GM12878 (cell line): ENCODE measurements at regions not wholly inside any gene's neighbourhood (a gene's known extent, or its start where the extent isn't known, plus 50 kb on each side); places are given as distances from the start of the nearest gene placed in this dataset.
A peak's percentile ranks its signal among the peaks of the same experiment; 100 is the strongest.

Experiments used
- ATAC-seq: fragments of 200-7000 bp; cut with Tn5 transposase; 3 replicates; pipeline ENCODE4 v1.9.1; 2020; ENCODE audit warnings: mild to moderate bottlenecking, moderate library complexity
- BruUV-seq: library from RNA; stranded (reverse); fragments of 400-500 nt; replicated peaks from 2 replicates; lab custom pipeline; 2021; lab: Mats Ljungman, UMichigan
- CTCF ChIA-PET: fragments of 300-600 bp; sonication (Branson Sonifier 250); formaldehyde crosslinking; extraction: SDS; loops from one replicate; lab custom pipeline; 2021; ENCODE audit warnings: inconsistent platforms; lab: Yijun Ruan, JAX
- POLR2A ChIA-PET: fragments of 350-600 bp; formaldehyde crosslinking; extraction: SDS; loops from one replicate; lab custom pipeline; 2021; ENCODE audit warnings: inconsistent platforms; lab: Charles Lee
- RAD21 ChIA-PET: fragments of 300-600 bp; sonication (Branson Sonifier 250); formaldehyde crosslinking; loops from one replicate; lab custom pipeline; 2023; ENCODE audit warnings: antibody characterized with exemption; ENCODE audit not compliant: unreplicated experiment; lab: Charles Lee
- SMC1A ChIA-PET: fragments of 300-600 bp; sonication (Branson Sonifier 250); formaldehyde crosslinking; loops from one replicate; lab custom pipeline; 2023; ENCODE audit not compliant: unreplicated experiment, uncharacterized antibody; lab: Charles Lee
- DNase-seq: peaks from one replicate; pipeline ENCODE4 v3.0.0-alpha.2; 2011; ENCODE audit warnings: low read depth, low spot score
- FAIRE-seq: peaks from 3 replicates; lab custom pipeline; 2011; peaks lifted over from hg19 to GRCh38; lab: Jason Lieb, UNC
- H2AFZ ChIP-seq: 2 replicates; pipeline ENCODE4 v1.6.0; 2011; ENCODE audit warnings: low read depth, low read length, control low read depth; ENCODE audit not compliant: control insufficient read depth
- H3K27ac ChIP-seq: 2 replicates; pipeline ENCODE4 v1.5.1; 2011; ENCODE audit warnings: control low read depth; ENCODE audit not compliant: control insufficient read depth, insufficient read depth
- H3K27me3 ChIP-seq, 2 experiments: replicated peaks in 1 of 2; 2 replicates each; pipeline versions ENCODE4 v1.6.0 to v1.6.1; 2011; ENCODE audit warnings: low read length in 1 of 2; ENCODE audit not compliant: control insufficient read depth in 2 of 2, insufficient read depth in 2 of 2
- H3K36me3 ChIP-seq, 2 experiments: 2 replicates each; pipeline ENCODE4 v1.5.1; 2011; ENCODE audit warnings: low read length in 1 of 2; ENCODE audit not compliant: control insufficient read depth in 2 of 2, insufficient read depth in 2 of 2
- H3K4me1 ChIP-seq: 2 replicates; pipeline ENCODE4 v1.6.1; 2011; ENCODE audit warnings: mild to moderate bottlenecking, low read length, moderate library complexity, mixed read lengths; ENCODE audit not compliant: control insufficient read depth, insufficient read depth
- H3K4me2 ChIP-seq: 2 replicates; pipeline ENCODE4 v1.6.0; 2011; ENCODE audit warnings: control low read depth; ENCODE audit not compliant: control insufficient read depth, insufficient read depth
- H3K4me3 ChIP-seq: fragments of 200-600 bp; sonication (generic); 2 replicates; pipeline ENCODE4 v1.5.1; 2016
- H3K79me2 ChIP-seq: 2 replicates; pipeline ENCODE4 v1.6.0; 2011; ENCODE audit warnings: low read length; ENCODE audit not compliant: control insufficient read depth, insufficient read depth
- H3K9ac ChIP-seq: 2 replicates; pipeline ENCODE4 v1.8.0; 2011; ENCODE audit warnings: low read length, control low read depth, mixed read lengths; ENCODE audit not compliant: control insufficient read depth, insufficient read depth
- H3K9me3 ChIP-seq: replicated peaks from 3 replicates; pipeline ENCODE4 v1.5.1; 2011; ENCODE audit warnings: mild to moderate bottlenecking, low read length; ENCODE audit not compliant: control insufficient read depth, insufficient read depth
- H4K20me1 ChIP-seq: 2 replicates; pipeline ENCODE4 v1.6.0; 2011; ENCODE audit not compliant: control insufficient read depth, insufficient read depth
- ASH2L ChIP-seq: fragments of 300-600, 200-600 bp; sonication (generic); IDR thresholded peaks from 2 replicates; pipeline ENCODE4 v1.6.1; 2017; ENCODE audit warnings: low read depth, mild to moderate bottlenecking, borderline replicate concordance
- BACH1 ChIP-seq: fragments of 450-650 bp; IDR thresholded peaks from 2 replicates; pipeline ENCODE4 v1.6.1; 2017; ENCODE audit warnings: mild to moderate bottlenecking, borderline replicate concordance
- CHD2 ChIP-seq: IDR thresholded peaks from 2 replicates; pipeline ENCODE4 v1.6.1; 2011; ENCODE audit warnings: low read depth, low read length, improper control_type of control experiment, borderline replicate concordance
- CTCF ChIP-seq, 3 experiments: IDR thresholded peaks in 2 of 3; conservative IDR thresholded peaks in 1 of 3; 2 replicates each; pipeline ENCODE4 v1.5.1; 2011; ENCODE audit warnings: low read depth in 3 of 3, low read length in 3 of 3, mild to moderate bottlenecking in 3 of 3, control low read depth in 2 of 3, moderate library complexity in 2 of 3, inconsistent platforms in 1 of 3, mixed read lengths in 1 of 3; ENCODE audit not compliant: control insufficient read depth in 2 of 3, insufficient read depth in 1 of 3; ENCODE audit errors: extremely low read depth in 1 of 3
- HCFC1 ChIP-seq: fragments of 150-350 bp; IDR thresholded peaks from 2 replicates; pipeline ENCODE4 v1.6.1; 2014; ENCODE audit warnings: low read length
- IKZF1 ChIP-seq: fragments of 450-650 bp; conservative IDR thresholded peaks from 2 replicates; pipeline ENCODE4 v1.6.1; 2017; ENCODE audit warnings: antibody characterized with exemption, mild to moderate bottlenecking
- MTA2 ChIP-seq: fragments of 450-650 bp; IDR thresholded peaks from 2 replicates; pipeline ENCODE4 v1.6.1; 2016; ENCODE audit warnings: low read depth, mild to moderate bottlenecking, moderate library complexity
- RAD21 ChIP-seq: IDR thresholded peaks from 2 replicates; pipeline ENCODE4 v1.6.1; 2011; ENCODE audit warnings: mild to moderate bottlenecking, low read depth, low read length, moderate library complexity; ENCODE audit not compliant: insufficient read depth
- SMC3 ChIP-seq: IDR thresholded peaks from 2 replicates; pipeline ENCODE4 v1.6.1; 2011; ENCODE audit warnings: low read length, improper control_type of control experiment, borderline replicate concordance
- ZNF384 ChIP-seq: IDR thresholded peaks from 2 replicates; pipeline ENCODE4 v1.6.1; 2012; ENCODE audit warnings: low read depth, mild to moderate bottlenecking, low read length, improper control_type of control experiment, borderline replicate concordance
- WGBS: methylation state at CpG from one replicate; pipeline ENCODE4 v1.1.6; 2016; ENCODE audit warnings: low lambda C conversion rate; ENCODE audit not compliant: insufficient replicate concordance, insufficient coverage; ENCODE audit errors: missing lambda C conversion rate; 5-methylcytosine and 5-hydroxymethylcytosine counted together
- in situ Hi-C: fragments of 300-500 bp; cut with MboI; formaldehyde crosslinking; loops from 9 replicates; pipeline ENCODE4 v1.14.3; 2018; ENCODE audit warnings: mixed read lengths
- intact Hi-C: fragments of 100-400 bp; cut with micrococcal nuclease; formaldehyde crosslinking; loops from one replicate; pipeline ENCODE4 v1.14.2; 2022; ENCODE audit not compliant: unreplicated experiment

GRCh38 chr1:79197421-79197820, 190.9 kb upstream of the ADGRL4 start:
- BruUV-seq: no TSS peak
- intact Hi-C loops: loop anchor here (1.0 to 5.0 kb wide), 2 partner anchors 358 to 510 kb away; no protein-coding TSS in a partner anchor
- TF ChIP-seq SMC3 (peak; percentile 62; the same call in 1 of the 2 replicates), ZNF384 (no peak), RAD21 (peak; percentile 63), IKZF1 (no peak), MTA2 (no peak), CTCF (IDR thresholded peaks at IDR 0.05 in 2 of 3, conservative IDR thresholded peaks at IDR 0.05 in 1 of 3; ENCODE audit: control insufficient read depth in 2 of 3, extremely low read depth in 1 of 3, insufficient read depth in 1 of 3, low read depth in 3 of 3, low read length in 3 of 3) (peak; percentile 6 to 47 (median 15); a peak in 3 of 6 replicates), HCFC1 (no peak), ASH2L (no peak), BACH1 (no peak), CHD2 (no peak)

More at GRCh38 chr1:79197421-79197820, 190.9 kb upstream of the ADGRL4 start:
- FAIRE-seq (no peak), ATAC-seq (peak; percentile 43), DNase-seq (no peak)
- Histone ChIP-seq H3K4me1 (no peaks in the 10 kb centered on the region), H3K9me3 (no peaks in the 10 kb centered on the region), H3K27me3 (no peaks in the 10 kb centered on the region), H3K4me3 (no peak overlapping the region), H3K9ac (no peak overlapping the region), H3K27ac (no peak overlapping the region), H3K36me3 (no peaks in the 10 kb centered on the region), H3K79me2 (no peaks in the 10 kb centered on the region), H3K4me2 (no peak overlapping the region), H2AFZ (no peak overlapping the region), H4K20me1 (no peaks in the 10 kb centered on the region)
- in situ Hi-C loops: loop anchor here (10.0 kb wide), 1 partner anchor 363 kb away; no protein-coding TSS in a partner anchor
- ChIA-PET SMC1A (interaction anchor here (1.0 to 2.1 kb wide), 4 partner anchors 9 to 357 kb away, joined by 3 to 14 read pairs (median 6); no protein-coding TSS in a partner anchor), CTCF (interaction anchor here (0.6 to 3.6 kb wide), 2 partner anchors 357 to 1219 kb away, joined by 4 to 27 read pairs; no protein-coding TSS in a partner anchor), RAD21 (interaction anchor here (5.5 kb wide), 1 partner anchor 356 kb away, joined by 42 read pairs; no protein-coding TSS in a partner anchor), POLR2A (no interaction called here)
- WGBS: 18% methylated on average over 2 of the region's 2 CpGs
